Endothelial cell of umbilical vein (primary cell): ENCODE measurements at regions not wholly inside any gene's neighbourhood (a gene's known extent, or its start where the extent isn't known, plus 50 kb on each side); places are given as distances from the start of the nearest gene placed in this dataset.

Experiments used
- POLR2A ChIP-seq: IDR thresholded peaks from 2 replicates; pipeline ENCODE4 v1.6.1; 2012; ENCODE audit warnings: low read depth, mild to moderate bottlenecking, control low read depth, low read length
- TF ChIP-seq, protein P1 (sequence below), 2 donors: IDR thresholded peaks; 1 replicate in 1 of 2; 2 replicates in 1 of 2; pipeline ENCODE4 v1.5.1; 2011; ENCODE audit warnings: low read length in 2 of 2, mild to moderate bottlenecking in 2 of 2, moderate library complexity in 2 of 2, control low read depth in 1 of 2, inconsistent platforms in 1 of 2, low read depth in 1 of 2; ENCODE audit not compliant: insufficient read depth in 1 of 2; ENCODE audit errors: extremely low read depth in 1 of 2

DNA sequence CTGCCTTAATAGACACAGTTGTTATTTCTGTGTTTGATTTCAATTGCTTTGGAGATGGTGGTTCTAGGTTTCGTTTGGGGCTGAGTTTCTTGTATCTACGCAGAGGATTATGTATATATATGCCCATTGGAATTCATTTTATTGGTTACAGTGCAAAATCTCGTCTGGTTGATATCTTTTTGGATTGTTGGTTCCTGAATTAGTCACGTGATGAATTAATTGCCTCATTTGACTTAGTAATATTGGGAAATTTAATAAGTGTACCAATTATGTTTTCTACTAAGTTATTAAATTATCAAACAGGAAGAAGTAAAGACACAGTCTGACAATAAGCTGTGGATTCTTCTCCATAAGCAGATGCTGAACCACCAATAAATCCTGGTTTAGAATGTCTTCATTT lies 467.9 kb upstream of the TENM3 start:
- TF ChIP-seq, protein P1, sequence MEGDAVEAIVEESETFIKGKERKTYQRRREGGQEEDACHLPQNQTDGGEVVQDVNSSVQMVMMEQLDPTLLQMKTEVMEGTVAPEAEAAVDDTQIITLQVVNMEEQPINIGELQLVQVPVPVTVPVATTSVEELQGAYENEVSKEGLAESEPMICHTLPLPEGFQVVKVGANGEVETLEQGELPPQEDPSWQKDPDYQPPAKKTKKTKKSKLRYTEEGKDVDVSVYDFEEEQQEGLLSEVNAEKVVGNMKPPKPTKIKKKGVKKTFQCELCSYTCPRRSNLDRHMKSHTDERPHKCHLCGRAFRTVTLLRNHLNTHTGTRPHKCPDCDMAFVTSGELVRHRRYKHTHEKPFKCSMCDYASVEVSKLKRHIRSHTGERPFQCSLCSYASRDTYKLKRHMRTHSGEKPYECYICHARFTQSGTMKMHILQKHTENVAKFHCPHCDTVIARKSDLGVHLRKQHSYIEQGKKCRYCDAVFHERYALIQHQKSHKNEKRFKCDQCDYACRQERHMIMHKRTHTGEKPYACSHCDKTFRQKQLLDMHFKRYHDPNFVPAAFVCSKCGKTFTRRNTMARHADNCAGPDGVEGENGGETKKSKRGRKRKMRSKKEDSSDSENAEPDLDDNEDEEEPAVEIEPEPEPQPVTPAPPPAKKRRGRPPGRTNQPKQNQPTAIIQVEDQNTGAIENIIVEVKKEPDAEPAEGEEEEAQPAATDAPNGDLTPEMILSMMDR (IDR thresholded peaks at IDR 0.05; ENCODE audit: extremely low read depth in 1 of 2, insufficient read depth in 1 of 2, low read depth in 1 of 2, low read length in 2 of 2) = no peak
- TF ChIP-seq POLR2A = no peak
